ENCODE measurements at regions not wholly inside any gene's neighbourhood (a gene's known extent, or its start where the extent isn't known, plus 50 kb on each side); places are given as distances from the start of the nearest gene placed in this dataset.
"Not testable (repeated sequence)": the region's sequence is repeated elsewhere in the genome, so short reads cannot be mapped to it uniquely, and the experiment has no call there.

GRCh38 chr5:142222866-142223558 lies 101.8 kb downstream of the SPRY4 start:
- DNase-seq (ENCODE audit: low spot score) (no peak), ATAC-seq (no peak)

GRCh38 chr5:142222225-142222865 lies 102.5 kb downstream of the SPRY4 start:
- ATAC-seq = no peak

More at GRCh38 chr5:142222866-142223558, 101.8 kb downstream of the SPRY4 start:
- intact Hi-C loops (cut with DNase I) = no loop called here

GRCh38 chr5:142221091-142221860 lies 103.5 kb downstream of the SPRY4 start:
- intact Hi-C loops (cut with DNase I) = no loop called here
- no peak for DNase-seq (ENCODE audit: low spot score)

More at GRCh38 chr5:142222225-142222865, 102.5 kb downstream of the SPRY4 start:
- intact Hi-C loops (cut with DNase I) = no loop called here
- DNase-seq (ENCODE audit: low spot score) = no peak

GRCh38 chr5:142219146-142219545 lies 105.7 kb downstream of the SPRY4 start:
- intact Hi-C loops (cut with DNase I) = no loop called here
- ATAC-seq (no peak), DNase-seq (ENCODE audit: low spot score) (no peak)

More at GRCh38 chr5:142221091-142221860, 103.5 kb downstream of the SPRY4 start:
- peak; percentile 61 for ATAC-seq

- intact Hi-C loops (cut with DNase I) = no loop called here
- ATAC-seq = no peak
- DNase-seq (ENCODE audit: low spot score) = no peak
Observed at GRCh38 chr5:142216931-142217330, 107.9 kb downstream of the SPRY4 start.

GRCh38 chr5:142215915-142216681 lies 107.5 kb downstream of the NDFIP1 start:
- intact Hi-C loops (cut with DNase I) = no loop called here
- DNase-seq (ENCODE audit: low spot score) = peak; percentile 84

GRCh38 chr5:142213077-142213476 lies 104.5 kb downstream of the NDFIP1 start:
- intact Hi-C loops (cut with DNase I) = no loop called here
- no peak for ATAC-seq

More at GRCh38 chr5:142215915-142216681, 107.5 kb downstream of the NDFIP1 start:
- peak; percentile 96 for ATAC-seq

GRCh38 chr5:142211918-142212317 lies 103.3 kb downstream of the NDFIP1 start:
- no peak for ATAC-seq
- no peak for DNase-seq (ENCODE audit: low spot score)
- intact Hi-C loops (cut with DNase I) = no loop called here

More at GRCh38 chr5:142213077-142213476, 104.5 kb downstream of the NDFIP1 start:
- DNase-seq (ENCODE audit: low spot score) = no peak

GRCh38 chr5:142210864-142211412 lies 102.4 kb downstream of the NDFIP1 start:
- no peak for ATAC-seq
- intact Hi-C loops (cut with DNase I) = no loop called here
- DNase-seq (ENCODE audit: low spot score) = no peak

GRCh38 chr5:142210011-142210410 lies 101.4 kb downstream of the NDFIP1 start:
- ATAC-seq (no peak), DNase-seq (ENCODE audit: low spot score) (no peak)
- intact Hi-C loops (cut with DNase I) = no loop called here

- intact Hi-C loops (cut with DNase I) = no loop called here
- DNase-seq (ENCODE audit: low spot score) (no peak), ATAC-seq (no peak)
Observed at GRCh38 chr5:142208777-142209312, 100.3 kb downstream of the NDFIP1 start.

GRCh38 chr5:142208244-142208643 lies 99.7 kb downstream of the NDFIP1 start:
- DNase-seq (ENCODE audit: low spot score); ATAC-seq; intact Hi-C loops (cut with DNase I): not testable (repeated sequence)

GRCh38 chr5:142206801-142207200 lies 98.2 kb downstream of the NDFIP1 start:
- ATAC-seq (no peak), DNase-seq (ENCODE audit: low spot score) (no peak)
- intact Hi-C loops (cut with DNase I) = no loop called here

GRCh38 chr5:142204219-142204618 lies 95.6 kb downstream of the NDFIP1 start:
- no peak for DNase-seq (ENCODE audit: low spot score)
- intact Hi-C loops (cut with DNase I) = no loop called here
- no peak for ATAC-seq

All from sciatic nerve (tissue), 2 donors.